Muscle of leg (tissue), 3 donors: ENCODE measurements at regions not wholly inside any gene's neighbourhood (a gene's known extent, or its start where the extent isn't known, plus 50 kb on each side); places are given as distances from the start of the nearest gene placed in this dataset.
"Not testable (repeated sequence)": the region's sequence is repeated elsewhere in the genome, so short reads cannot be mapped to it uniquely, and the experiment has no call there.

Source experiments
- DNase-seq: peaks from one replicate; pipeline ENCODE4 v3.0.0; 2013
- H3K27ac ChIP-seq: one replicate; pipeline ENCODE4 v1.5.1; 2013; ENCODE audit warnings: mild to moderate bottlenecking, low read length, control low read depth
- H3K27me3 ChIP-seq: one replicate; pipeline ENCODE4 v1.6.1; 2013; ENCODE audit warnings: low read length; ENCODE audit not compliant: control insufficient read depth, insufficient read depth
- H3K36me3 ChIP-seq: one replicate; pipeline ENCODE4 v1.6.1; 2013; ENCODE audit warnings: low read length; ENCODE audit not compliant: control insufficient read depth, insufficient read depth
- H3K4me1 ChIP-seq: one replicate; pipeline ENCODE4 v1.6.1; 2013; ENCODE audit warnings: low read length; ENCODE audit not compliant: control insufficient read depth, insufficient read depth
- H3K4me3 ChIP-seq: one replicate; pipeline ENCODE4 v1.5.1; 2013; ENCODE audit warnings: low read length, control low read depth
- H3K9me3 ChIP-seq: replicated peaks from 2 replicates; pipeline ENCODE4 v1.6.1; 2013; ENCODE audit warnings: low read depth, low read length; ENCODE audit not compliant: control insufficient read depth
- WGBS: methylation state at CpG from one replicate; pipeline ENCODE4 v1.1.5; 2013; ENCODE audit warnings: missing lambda C conversion rate; ENCODE audit not compliant: insufficient coverage; 5-methylcytosine and 5-hydroxymethylcytosine counted together

DNA sequence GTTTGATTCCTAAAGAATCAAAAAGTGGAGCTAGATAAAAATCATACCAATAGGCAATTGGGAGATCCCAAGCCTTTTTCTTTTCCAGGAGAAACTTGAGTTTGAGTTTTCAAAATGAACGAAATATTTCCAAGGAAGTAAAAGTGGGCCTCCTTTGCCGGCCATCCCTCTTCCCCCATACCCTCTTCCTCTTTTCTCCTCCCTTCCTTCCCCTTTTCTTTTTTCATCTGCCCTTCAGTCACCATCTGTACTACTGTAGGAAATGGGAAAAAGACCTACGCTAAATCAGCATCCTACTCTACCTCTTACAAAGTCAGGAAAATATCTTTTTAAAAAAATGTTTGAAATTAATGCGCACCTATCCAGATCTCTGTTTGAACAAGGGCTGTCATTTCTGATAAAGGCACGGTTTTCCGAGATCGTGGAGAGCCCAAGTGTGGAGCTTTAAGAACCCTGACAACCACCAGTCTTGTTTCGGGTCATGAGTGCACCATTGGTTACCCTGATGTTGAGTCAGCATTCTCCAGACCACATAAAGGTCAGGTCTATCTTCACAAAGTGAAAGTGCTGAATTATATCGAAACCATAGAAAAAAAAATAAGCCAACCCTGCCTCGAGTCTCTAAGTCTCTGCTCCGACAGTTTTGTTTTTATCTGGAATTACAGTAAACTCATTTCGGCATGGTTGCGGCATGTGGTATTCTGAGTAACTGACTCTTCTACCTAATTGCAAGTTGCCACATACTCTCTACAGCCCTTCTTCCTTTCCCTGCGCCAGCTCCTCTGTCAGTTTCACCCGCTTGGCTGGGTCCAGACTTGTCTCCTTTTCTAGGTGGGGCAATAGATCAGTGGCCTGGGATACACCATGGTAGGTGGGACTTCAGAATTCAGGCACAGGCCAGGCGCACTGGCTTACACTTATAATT is 140.2 kb upstream of the KLF3 start:
- Histone ChIP-seq H3K36me3 (no peaks in the 10 kb centered on the region), H3K27ac (peak overlapping the region; percentile 38), H3K9me3 (no peaks in the 10 kb centered on the region), H3K27me3 (no peaks in the 10 kb centered on the region), H3K4me3 (no peak overlapping the region), H3K4me1 (no peaks in the 10 kb centered on the region)
- 85% methylated on average over 8 of the region's 16 CpGs for WGBS
- DNase-seq: peak; percentile 57

DNA sequence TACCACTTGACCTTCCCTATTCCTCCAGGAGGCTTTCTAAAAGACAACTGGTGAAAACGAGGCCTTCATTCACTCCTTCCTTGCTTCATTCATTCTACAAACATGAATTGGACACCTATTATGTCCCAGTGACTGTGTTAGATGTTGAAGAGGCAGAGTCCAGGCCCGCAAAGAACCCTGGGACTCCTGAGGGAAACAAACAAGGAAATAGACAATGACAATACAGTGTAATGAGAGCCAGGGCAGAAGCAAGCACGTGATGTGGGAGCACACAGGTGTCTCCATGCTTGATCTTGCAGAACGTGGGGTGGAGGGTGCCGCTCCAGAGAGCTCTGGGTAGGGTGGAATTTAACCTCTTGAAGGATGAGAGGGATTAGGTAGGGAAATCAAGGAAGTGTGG is 137.6 kb upstream of the KLF3 start:
- 44% methylated on average over 4 of the region's 5 CpGs for WGBS
- Histone ChIP-seq H3K36me3 (no peaks in the 10 kb centered on the region), H3K27me3 (no peaks in the 10 kb centered on the region), H3K4me1 (peaks cover 13% of the 10 kb centered on the region), H3K27ac (no peak overlapping the region), H3K9me3 (no peaks in the 10 kb centered on the region), H3K4me3 (no peak overlapping the region)
- no peak for DNase-seq

DNA sequence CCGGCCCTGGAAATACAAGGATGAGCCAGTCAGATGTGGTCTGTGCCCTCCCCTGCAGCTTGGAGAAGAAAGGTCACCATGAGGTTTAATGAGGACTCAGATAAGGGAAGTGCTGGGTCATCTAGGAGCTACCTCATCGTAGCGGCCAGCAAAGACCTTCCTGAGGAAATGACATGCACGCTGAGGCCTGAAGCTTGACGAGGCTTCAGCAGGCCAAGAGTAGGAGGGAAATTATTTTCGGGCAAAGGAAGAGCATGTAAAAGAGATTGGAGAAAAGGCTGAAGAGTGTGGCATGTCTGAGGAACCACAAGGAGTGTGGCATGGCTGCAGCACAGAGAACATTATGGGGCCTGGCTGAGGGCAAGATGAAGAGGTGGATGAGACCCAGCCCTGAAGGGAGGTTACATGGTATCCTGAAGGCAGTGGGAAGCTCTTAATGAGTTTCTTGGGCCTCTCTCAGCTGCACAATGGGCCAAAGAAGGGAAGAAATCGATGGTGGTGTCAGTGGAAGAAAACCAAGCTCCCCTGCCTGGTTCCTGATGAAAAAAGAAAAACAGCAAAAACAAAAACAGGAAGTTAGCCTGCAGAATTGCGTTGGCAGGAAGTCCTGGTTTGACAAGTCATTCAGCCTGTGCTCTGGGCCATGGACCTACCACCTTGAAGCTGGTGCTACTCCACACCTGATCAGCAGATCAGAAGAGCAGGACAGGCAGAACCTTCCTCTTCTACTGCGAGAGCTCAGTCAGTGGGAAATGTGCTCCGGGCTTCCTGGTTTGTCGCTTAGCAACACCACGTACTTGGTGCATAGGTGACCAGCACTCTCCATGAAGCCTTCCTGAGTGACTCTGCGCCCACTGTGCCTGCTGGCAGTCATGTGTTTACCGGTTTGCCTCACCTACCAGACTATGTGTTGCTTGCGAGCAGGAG is 134.5 kb upstream of the KLF3 start:
- Histone ChIP-seq H3K4me3 (no peak overlapping the region), H3K4me1 (peaks cover 24% of the 10 kb centered on the region), H3K27me3 (no peaks in the 10 kb centered on the region), H3K36me3 (no peaks in the 10 kb centered on the region), H3K27ac (peak overlapping the region; percentile 66), H3K9me3 (no peaks in the 10 kb centered on the region)
- WGBS: 84% methylated on average over 12 of the region's 15 CpGs
- DNase-seq: peak; percentile 61

DNA sequence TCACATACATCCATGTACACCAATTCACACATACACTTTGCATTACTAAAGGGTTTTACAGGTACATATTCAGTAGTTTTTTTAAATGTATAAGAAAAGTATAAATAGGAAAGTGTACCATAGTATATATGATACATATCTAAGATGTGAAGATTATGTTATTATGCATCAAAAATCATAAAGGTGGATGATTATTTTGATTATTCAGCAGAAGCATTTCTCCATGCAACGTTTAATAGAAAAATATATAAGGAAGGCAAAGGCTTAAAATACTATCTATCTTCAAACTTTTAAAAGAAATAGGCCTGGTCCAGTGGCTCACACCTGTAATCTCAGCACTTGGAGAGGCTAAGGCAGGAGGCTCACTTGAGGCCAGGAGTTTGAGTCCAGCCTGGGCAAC is 133.5 kb upstream of the KLF3 start:
- Histone ChIP-seq H3K4me3 (no peak overlapping the region), H3K27ac (peak overlapping the region; percentile 72), H3K4me1 (peaks cover 24% of the 10 kb centered on the region), H3K9me3 (no peaks in the 10 kb centered on the region), H3K27me3 (no peaks in the 10 kb centered on the region), H3K36me3 (no peaks in the 10 kb centered on the region)
- no peak for DNase-seq
- no CpG with 5 or more reads among the region's 1 CpG for WGBS

DNA sequence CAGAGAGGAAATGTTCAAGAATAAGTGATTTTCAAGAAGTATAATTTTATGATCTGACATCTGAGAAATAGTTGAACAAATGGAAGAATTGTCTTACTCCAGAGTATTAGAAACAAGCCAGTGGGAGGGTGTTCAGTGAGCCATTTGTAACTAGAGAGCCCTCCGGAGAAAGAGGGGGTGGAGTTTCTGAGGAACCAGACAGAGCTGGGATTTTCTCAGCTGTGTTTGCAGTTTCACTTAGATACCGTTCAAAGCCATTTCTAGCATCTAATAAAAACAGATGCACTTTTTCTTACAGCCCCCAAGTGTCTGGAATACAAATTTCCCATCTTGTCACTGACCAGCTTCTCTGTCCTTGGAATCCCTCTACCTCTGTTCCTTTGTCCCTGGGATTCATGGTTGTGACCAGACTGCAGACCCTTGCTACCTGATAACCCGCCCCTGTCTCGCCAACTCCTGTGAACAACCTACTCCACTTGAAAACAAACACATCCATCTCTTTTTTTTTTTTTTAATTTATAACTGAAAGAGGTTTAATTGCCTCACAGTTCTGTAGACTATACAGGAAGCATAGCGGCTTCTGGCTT is 132.8 kb upstream of the KLF3 start:
- WGBS: 0% methylated on average over 1 of the region's 5 CpGs
- no peak overlapping the region for H3K4me3 ChIP-seq
- no peaks in the 10 kb centered on the region for H3K36me3 ChIP-seq
- peak overlapping the region; percentile 72 for H3K27ac ChIP-seq
- H3K9me3 ChIP-seq: no peaks in the 10 kb centered on the region
- peaks cover 24% of the 10 kb centered on the region for H3K4me1 ChIP-seq
- DNase-seq: peak; percentile 98
- H3K27me3 ChIP-seq: no peaks in the 10 kb centered on the region

DNA sequence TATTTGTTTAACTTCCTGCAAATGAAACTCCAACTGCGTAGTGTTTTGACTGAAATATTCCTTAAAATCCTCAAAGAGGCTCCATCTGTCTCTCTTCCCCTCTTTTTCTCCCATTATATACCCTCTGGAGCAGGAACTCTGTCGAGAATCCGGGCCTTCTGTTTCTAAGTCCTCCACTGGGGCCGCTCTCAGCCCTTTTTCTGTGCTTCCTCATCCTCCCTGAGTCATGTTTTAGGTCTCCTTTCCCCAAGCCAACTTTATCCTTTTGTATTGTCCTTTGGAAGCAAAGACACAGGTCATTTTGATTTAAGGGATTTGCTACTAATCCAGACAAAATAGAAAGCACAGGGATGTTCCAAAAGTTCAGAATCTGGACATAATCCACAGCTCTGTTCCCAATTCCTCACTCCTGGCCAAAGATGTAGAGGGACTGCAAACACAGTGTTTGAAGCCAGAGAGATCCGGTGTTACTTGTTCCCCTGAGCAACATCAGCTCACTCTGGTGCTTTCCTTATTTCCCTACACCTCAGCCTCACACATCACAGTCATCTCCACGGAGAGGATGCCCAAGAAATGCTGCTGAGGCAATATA is 131.0 kb upstream of the KLF3 start:
- DNase-seq: peak; percentile 94

DNA sequence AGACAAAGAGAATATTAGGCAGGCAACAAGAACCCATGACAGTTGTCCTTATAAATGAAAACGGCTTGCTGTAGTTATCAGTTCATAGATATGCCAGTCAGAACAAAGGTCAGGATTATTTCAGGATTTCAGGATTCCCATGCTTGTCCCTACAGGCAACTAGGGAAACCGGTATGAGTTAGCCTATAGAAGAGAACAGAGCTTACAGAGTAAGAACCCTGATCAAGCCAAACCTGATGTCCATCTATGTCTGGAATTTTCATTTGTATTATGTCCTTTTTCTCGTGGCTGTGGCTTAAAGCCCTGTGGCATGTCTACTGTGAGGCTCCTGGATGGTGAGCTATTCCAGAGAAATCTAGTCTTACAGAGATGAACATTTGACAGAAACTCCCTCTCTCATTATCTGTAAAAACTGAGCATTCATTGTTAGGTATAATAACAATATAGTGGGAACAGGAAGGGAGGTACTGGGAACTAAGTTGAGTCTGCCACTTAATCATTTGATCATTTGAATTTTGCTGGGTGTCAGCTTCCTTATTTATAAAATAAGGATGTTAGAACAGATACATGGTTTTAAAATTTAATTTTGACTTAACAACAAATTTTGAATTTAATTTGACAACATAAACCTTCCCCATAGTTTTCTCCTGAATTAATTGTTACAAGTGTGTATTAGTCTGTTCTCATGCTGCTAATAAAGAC is 129.5 kb upstream of the KLF3 start:
- no peak overlapping the region for H3K27ac ChIP-seq
- DNase-seq: no peak
- no peaks in the 10 kb centered on the region for H3K9me3 ChIP-seq
- H3K4me1 ChIP-seq: peaks cover 19% of the 10 kb centered on the region
- 86% methylated on average over 1 of the region's 3 CpGs for WGBS
- H3K36me3 ChIP-seq: no peaks in the 10 kb centered on the region
- H3K27me3 ChIP-seq: no peaks in the 10 kb centered on the region
- no peak overlapping the region for H3K4me3 ChIP-seq

More for the DNA sequence above, 131.0 kb upstream of the KLF3 start:
- Histone ChIP-seq H3K9me3 (no peaks in the 10 kb centered on the region), H3K27ac (peak overlapping the region; percentile 65), H3K36me3 (no peaks in the 10 kb centered on the region), H3K27me3 (no peaks in the 10 kb centered on the region), H3K4me1 (peaks cover 24% of the 10 kb centered on the region), H3K4me3 (no peak overlapping the region)
- 20% methylated on average over 3 of the region's 6 CpGs for WGBS

DNA sequence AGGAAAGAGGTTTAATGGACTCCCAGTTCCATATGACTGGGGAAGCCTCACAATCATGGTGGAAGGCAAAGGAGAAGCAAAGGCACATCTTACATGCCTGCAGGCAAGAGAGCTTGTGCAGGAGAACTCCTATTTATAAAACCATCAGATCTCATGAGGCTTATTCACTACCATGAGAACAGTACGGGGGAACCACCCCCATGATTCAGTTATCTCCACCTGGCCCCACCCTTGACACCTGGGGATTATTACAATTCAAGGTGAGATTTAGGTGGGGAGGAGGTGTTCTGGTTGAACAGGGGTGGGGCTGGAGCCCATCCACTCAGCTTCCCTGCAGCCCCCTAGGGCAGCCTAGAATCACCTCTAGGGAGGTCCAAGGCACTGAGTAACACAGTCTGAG is 128.9 kb upstream of the KLF3 start:
- H3K4me3 ChIP-seq, H3K27me3 ChIP-seq, H3K27ac ChIP-seq, H3K36me3 ChIP-seq, DNase-seq, H3K9me3 ChIP-seq: not testable (repeated sequence)
- peaks cover 15% of the 10 kb centered on the region for H3K4me1 ChIP-seq
- WGBS: no CpG with 5 or more reads among the region's 1 CpG

DNA sequence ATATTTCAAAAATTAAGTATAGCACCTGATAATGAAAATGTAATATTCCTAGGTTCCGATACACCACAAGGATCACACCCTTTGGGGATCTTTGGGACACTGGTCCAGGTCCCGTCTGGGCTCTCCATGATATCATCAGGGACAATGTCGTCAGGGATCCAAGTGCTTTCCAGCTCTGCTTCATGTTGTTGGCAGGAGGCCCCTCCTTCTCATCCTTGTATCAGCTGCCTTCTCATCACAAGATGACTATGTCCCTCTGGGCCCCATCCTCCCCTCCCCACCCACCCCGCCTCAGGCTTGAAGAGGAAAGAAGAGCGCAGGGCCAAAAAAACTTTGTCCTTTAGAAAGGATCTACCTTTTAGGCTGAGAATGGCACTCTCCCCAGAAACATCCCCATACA is 128.3 kb upstream of the KLF3 start:
- no peak overlapping the region for H3K27ac ChIP-seq
- H3K9me3 ChIP-seq: no peaks in the 10 kb centered on the region
- H3K36me3 ChIP-seq: no peaks in the 10 kb centered on the region
- DNase-seq: no peak
- peaks cover 15% of the 10 kb centered on the region for H3K4me1 ChIP-seq
- no peak overlapping the region for H3K4me3 ChIP-seq
- H3K27me3 ChIP-seq: no peaks in the 10 kb centered on the region
- WGBS: 82% methylated on average over 3 of the region's 5 CpGs
